H1 (cell line): ENCODE measurements at regions not wholly inside any gene's neighbourhood (a gene's known extent, or its start where the extent isn't known, plus 50 kb on each side); places are given as distances from the start of the nearest gene placed in this dataset.

Experiments used
- CTCF ChIA-PET: fragments of 300-600 bp; sonication (Branson Sonifier 250); formaldehyde crosslinking; loops from one replicate; lab custom pipeline; 2021; ENCODE audit not compliant: partially characterized antibody; lab: Charles Lee
- POLR2A ChIA-PET: fragments of 300-600 bp; sonication (Branson Sonifier 250); formaldehyde crosslinking; loops from one replicate; lab custom pipeline; 2021; ENCODE audit warnings: inconsistent platforms; ENCODE audit not compliant: partially characterized antibody; lab: Charles Lee
- DNase-seq, 2 experiments: peaks; one replicate each; pipeline versions ENCODE4 v3.0.0 to v3.0.0-alpha.2; 2010 to 2022; ENCODE audit warnings: low spot score in 2 of 2, low read depth in 1 of 2, mixed read lengths in 1 of 2
- FAIRE-seq: peaks from 2 replicates; lab custom pipeline; 2011; peaks lifted over from hg19 to GRCh38; lab: Jason Lieb, UNC
- H2AFZ ChIP-seq: 2 replicates; pipeline ENCODE4 v1.8.1; 2012; ENCODE audit warnings: low read length, inconsistent platforms
- H2AK5ac ChIP-seq: 2 replicates; pipeline ENCODE4 v1.6.1; 2013; ENCODE audit warnings: low read depth, low read length
- H2BK120ac ChIP-seq: replicated peaks from 2 replicates; pipeline ENCODE3; 2013; ENCODE audit warnings: low read depth, low read length, inconsistent platforms
- H2BK12ac ChIP-seq: 2 replicates; pipeline ENCODE4 v1.6.1; 2013; ENCODE audit warnings: low read depth, low read length
- H2BK15ac ChIP-seq: 2 replicates; pipeline ENCODE4 v1.6.1; 2013; ENCODE audit warnings: low read length
- H2BK20ac ChIP-seq: 2 replicates; pipeline ENCODE4 v1.6.1; 2013; ENCODE audit warnings: low read length
- H2BK5ac ChIP-seq: 2 replicates; pipeline ENCODE4 v1.6.1; 2013; ENCODE audit warnings: low read depth, low read length
- H3K14ac ChIP-seq: 2 replicates; pipeline ENCODE4 v1.6.1; 2013; ENCODE audit warnings: inconsistent platforms; ENCODE audit not compliant: insufficient read length
- H3K18ac ChIP-seq: 2 replicates; pipeline ENCODE4 v1.6.1; 2013; ENCODE audit warnings: low read length; ENCODE audit errors: extremely low read depth
- H3K23ac ChIP-seq: 2 replicates; pipeline ENCODE4 v1.6.1; 2013; ENCODE audit warnings: inconsistent platforms; ENCODE audit not compliant: insufficient read length
- H3K23me2 ChIP-seq: 2 replicates; pipeline ENCODE4 v1.6.1; 2013; ENCODE audit warnings: low read depth, low read length
- H3K27ac ChIP-seq: 2 replicates; pipeline ENCODE4 v1.6.1; 2011; ENCODE audit warnings: low read depth, low read length, inconsistent platforms
- H3K27me3 ChIP-seq, 4 experiments: replicated peaks in 1 of 4; 1 replicate in 1 of 4; 2 replicates in 3 of 4; pipeline versions ENCODE4 v1.6.1 to v1.8.1; 2011 to 2013; ENCODE audit warnings: low read length in 3 of 4, mild to moderate bottlenecking in 3 of 4, inconsistent platforms in 2 of 4, mixed read lengths in 2 of 4, moderate library complexity in 1 of 4; ENCODE audit not compliant: control insufficient read depth in 3 of 4, insufficient read depth in 3 of 4; ENCODE audit errors: extremely low read depth in 1 of 4
- H3K36me3 ChIP-seq, 4 experiments: 2 replicates each; pipeline versions ENCODE4 v1.6.1 to v1.8.1; 2011 to 2013; ENCODE audit warnings: mild to moderate bottlenecking in 4 of 4, low read length in 3 of 4, moderate library complexity in 2 of 4, control low read depth in 1 of 4, inconsistent platforms in 1 of 4; ENCODE audit not compliant: insufficient read depth in 4 of 4, control insufficient read depth in 2 of 4
- H3K4ac ChIP-seq: replicated peaks from 2 replicates; pipeline ENCODE3; 2013; ENCODE audit warnings: low read length, low read depth, mixed read lengths, inconsistent platforms; ENCODE audit not compliant: insufficient read length
- H3K4me1 ChIP-seq, 4 experiments: replicated peaks in 1 of 4; 1 replicate in 1 of 4; 2 replicates in 3 of 4; pipeline versions ENCODE4 v1.6.1 to v1.8.1; 2011 to 2013; ENCODE audit warnings: low read length in 3 of 4, inconsistent platforms in 2 of 4, mixed read lengths in 1 of 4; ENCODE audit not compliant: insufficient read depth in 4 of 4, control insufficient read depth in 3 of 4
- H3K4me2 ChIP-seq, 2 experiments: 2 replicates each; pipeline versions ENCODE4 v1.6.1 to v1.8.1; 2011 to 2013; ENCODE audit warnings: low read depth in 2 of 2, low read length in 2 of 2, control low read depth in 1 of 2, inconsistent platforms in 1 of 2, mild to moderate bottlenecking in 1 of 2; ENCODE audit not compliant: insufficient read depth in 1 of 2
- H3K4me3 ChIP-seq, 4 experiments: fragments of 200-600, 300-600 bp in 1 of 4; sonication (generic), shearing (Covaris generic), sonication (Bioruptor Twin) in 1 of 4; 2 replicates each; pipeline versions ENCODE4 v1.5.1 to v1.8.1; 2011 to 2016; ENCODE audit warnings: low read length in 4 of 4, low read depth in 3 of 4, control low read depth in 2 of 4, inconsistent platforms in 2 of 4, mild to moderate bottlenecking in 2 of 4, mixed read lengths in 1 of 4, moderate library complexity in 1 of 4; ENCODE audit not compliant: insufficient read depth in 2 of 4; ENCODE audit errors: extremely low read depth in 1 of 4
- H3K56ac ChIP-seq: replicated peaks from 2 replicates; pipeline ENCODE3; 2013; ENCODE audit warnings: low read depth, mild to moderate bottlenecking, mixed read lengths, low read length, inconsistent platforms; ENCODE audit not compliant: insufficient read length
- H3K79me1 ChIP-seq: 2 replicates; pipeline ENCODE4 v1.6.1; 2013; ENCODE audit warnings: low read depth, low read length, control low read depth
- H3K79me2 ChIP-seq, 2 experiments: 2 replicates each; pipeline versions ENCODE4 v1.6.1 to v1.8.1; 2012 to 2013; ENCODE audit warnings: low read length in 2 of 2, mild to moderate bottlenecking in 2 of 2, inconsistent platforms in 1 of 2; ENCODE audit not compliant: insufficient read depth in 2 of 2, control insufficient read depth in 1 of 2
- H3K9ac ChIP-seq, 4 experiments: replicated peaks in 1 of 4; 1 replicate in 1 of 4; 2 replicates in 3 of 4; pipeline versions ENCODE4 v1.6.1 to v1.8.1; 2011 to 2013; ENCODE audit warnings: low read depth in 3 of 4, low read length in 3 of 4, control low read depth in 2 of 4, mild to moderate bottlenecking in 2 of 4, moderate library complexity in 2 of 4, inconsistent platforms in 1 of 4; ENCODE audit errors: extremely low read depth in 1 of 4
- H3K9me3 ChIP-seq, 2 experiments: 2 replicates each; pipeline versions ENCODE4 v1.6.1 to v1.8.1; 2012 to 2013; ENCODE audit warnings: mild to moderate bottlenecking in 2 of 2, moderate library complexity in 2 of 2, control low read depth in 1 of 2, inconsistent platforms in 1 of 2, low read depth in 1 of 2, low read length in 1 of 2, mixed read lengths in 1 of 2; ENCODE audit not compliant: insufficient read depth in 2 of 2
- H4K20me1 ChIP-seq, 2 experiments: replicated peaks in 1 of 2; 2 replicates each; pipeline versions ENCODE3 to v1.8.1; 2011 to 2013; ENCODE audit warnings: inconsistent platforms in 2 of 2, low read length in 2 of 2, mild to moderate bottlenecking in 1 of 2; ENCODE audit not compliant: insufficient read depth in 2 of 2, control insufficient read depth in 1 of 2
- H4K5ac ChIP-seq: 2 replicates; pipeline ENCODE4 v1.6.1; 2013; ENCODE audit warnings: low read length, low read depth, mixed read lengths, inconsistent platforms; ENCODE audit not compliant: insufficient read length
- H4K8ac ChIP-seq: 2 replicates; pipeline ENCODE4 v1.8.0; 2013; ENCODE audit warnings: mild to moderate bottlenecking, moderate library complexity, low read length, inconsistent platforms; ENCODE audit not compliant: insufficient read depth; ENCODE audit errors: extremely low read depth
- H4K91ac ChIP-seq: replicated peaks from 2 replicates; pipeline ENCODE3; 2013; ENCODE audit warnings: low read length, mixed read lengths, inconsistent platforms; ENCODE audit not compliant: insufficient read length
- CBX5 ChIP-seq: fragments of 300-800, 300-1000 bp; sonication (generic); IDR thresholded peaks from 2 replicates; pipeline ENCODE4 v1.7.1; 2016; ENCODE audit warnings: antibody characterized with exemption, low read length, low read depth
- CEBPB ChIP-seq: IDR thresholded peaks from 2 replicates; pipeline ENCODE4 v1.6.1; 2012; ENCODE audit warnings: low read depth, low read length
- CHD1 ChIP-seq: IDR thresholded peaks from 2 replicates; pipeline ENCODE4 v1.6.1; 2012; ENCODE audit warnings: low read depth, low read length, improper control_type of control experiment
- CHD2 ChIP-seq: IDR thresholded peaks from 2 replicates; pipeline ENCODE4 v1.6.1; 2012; ENCODE audit warnings: low read length, improper control_type of control experiment
- GTF2F1 ChIP-seq: IDR thresholded peaks from 2 replicates; pipeline ENCODE4 v1.6.1; 2012; ENCODE audit warnings: low read depth, low read length, improper control_type of control experiment, borderline replicate concordance
- NANOG ChIP-seq: IDR thresholded peaks from 2 replicates; pipeline ENCODE4 v1.6.1; 2011; ENCODE audit warnings: low read length, low read depth, mild to moderate bottlenecking, inconsistent platforms; ENCODE audit not compliant: insufficient read depth, poor library complexity, severe bottlenecking
- PHF8 ChIP-seq: fragments of 200-600 bp; sonication (generic); conservative IDR thresholded peaks from 2 replicates; pipeline ENCODE4 v1.7.1; 2012; ENCODE audit warnings: low read depth, mild to moderate bottlenecking, inconsistent platforms, low read length, moderate library complexity
- RXRA ChIP-seq: IDR thresholded peaks from 2 replicates; pipeline ENCODE4 v1.6.1; 2011; ENCODE audit warnings: low read depth, mild to moderate bottlenecking, low read length, moderate library complexity; ENCODE audit not compliant: insufficient read depth
- SIRT6 ChIP-seq: IDR thresholded peaks from one replicate; pipeline ENCODE4 v1.7.1; 2012; ENCODE audit warnings: low read length, inconsistent platforms
- SIX5 ChIP-seq: IDR thresholded peaks from 2 replicates; pipeline ENCODE4 v1.6.1; 2011; ENCODE audit warnings: mild to moderate bottlenecking, low read depth, low read length
- SP1 ChIP-seq: IDR thresholded peaks from 2 replicates; pipeline ENCODE4 v1.6.1; 2011; ENCODE audit warnings: low read depth, low read length
- ZNF274 ChIP-seq: IDR thresholded peaks from 2 replicates; pipeline ENCODE4 v1.7.0; 2012; ENCODE audit warnings: low read length, borderline replicate concordance; ENCODE audit errors: extremely low read depth
- WGBS, 2 experiments: shearing (Covaris generic) in 1 of 2; methylation state at CpG; one replicate each; pipeline versions ENCODE4 v1.1.6 to v1.1.7; 2013 to 2015; ENCODE audit warnings: low lambda C conversion rate in 2 of 2, mixed read lengths in 2 of 2, inconsistent platforms in 1 of 2, low coverage in 1 of 2, missing lambda C conversion rate in 1 of 2; ENCODE audit not compliant: insufficient replicate concordance in 2 of 2, insufficient coverage in 1 of 2, insufficient read length in 1 of 2; ENCODE audit errors: extremely low coverage in 1 of 2, missing lambda C conversion rate in 1 of 2; 5-methylcytosine and 5-hydroxymethylcytosine counted together

- peaks cover 4 to 5% of the 10 kb centered on the region in 2 experiments; a peak in 1 of 4 replicates for H3K9me3 ChIP-seq
- H3K4me3 ChIP-seq = no peak overlapping the region
- H3K9ac ChIP-seq = no peak overlapping the region
- H3K79me1 ChIP-seq = no peaks in the 10 kb centered on the region
- no peak overlapping the region for H2BK20ac ChIP-seq
- H4K8ac ChIP-seq = no peak overlapping the region
- no peaks in the 10 kb centered on the region for H3K79me2 ChIP-seq
- no peak overlapping the region for H4K5ac ChIP-seq
- no peaks in the 10 kb centered on the region; a peak in 1 of 7 replicates for H3K27me3 ChIP-seq
- TF ChIP-seq GTF2F1 (no peak), SIRT6 (no peak), NANOG (no peak), ZNF274 (no peak), CEBPB (no peak), CBX5 (no peak), PHF8 (no peak), RXRA (no peak), SIX5 (no peak), CHD1 (no peak), CHD2 (no peak), SP1 (no peak)
- H2BK120ac ChIP-seq = no peak overlapping the region
- no peak overlapping the region for H3K4ac ChIP-seq
- no peak overlapping the region for H2AK5ac ChIP-seq
- no peaks in the 10 kb centered on the region for H4K20me1 ChIP-seq
- FAIRE-seq (no peak), DNase-seq (no peak)
- H3K56ac ChIP-seq = no peak overlapping the region
- peak overlapping the region; percentile 87 for H2BK12ac ChIP-seq
- no peak overlapping the region for H3K23ac ChIP-seq
- WGBS, 2 experiments = 63% methylated on average over 7 of the region's 7 CpGs; no CpG with 5 or more reads in 1 of the 2 experiments
- H3K14ac ChIP-seq = no peak overlapping the region
- no peaks in the 10 kb centered on the region for H3K23me2 ChIP-seq
- H3K18ac ChIP-seq = peak overlapping the region; percentile 34; the same call in 1 of the 2 replicates
- no peak overlapping the region for H2AFZ ChIP-seq
- no peak overlapping the region for H2BK15ac ChIP-seq
- ChIA-PET CTCF (interaction anchor here (0.6 to 1.3 kb wide), 7 partner anchors 10 to 975 kb away, joined by 3 to 4 read pairs (median 3); no protein-coding TSS in a partner anchor), POLR2A (interaction anchor here (0.6 to 0.9 kb wide), 2 partner anchors 397 to 440 kb away, joined by 3 read pairs; no protein-coding TSS in a partner anchor)
- H4K91ac ChIP-seq = no peak overlapping the region
- no peak overlapping the region for H2BK5ac ChIP-seq
- peaks cover 3 to 20% (median 6%) of the 10 kb centered on the region in 4 experiments; a peak in 6 of 7 replicates for H3K4me1 ChIP-seq
- no peaks in the 10 kb centered on the region; a peak in 1 of 8 replicates for H3K36me3 ChIP-seq
- H3K27ac ChIP-seq = no peak overlapping the region
- peak overlapping the region in 1 of 2 experiments; percentile 4; a peak in 1 of 4 replicates for H3K4me2 ChIP-seq
Measured at GRCh38 chr6:4486568-4487315, 289.5 kb upstream of the CDYL start.
